Endometrial microvascular endothelial cells (primary cell): ENCODE measurements at regions not wholly inside any gene's neighbourhood (a gene's known extent, or its start where the extent isn't known, plus 50 kb on each side); places are given as distances from the start of the nearest gene placed in this dataset.

ENCODE experiments used
- in situ Hi-C: cut with HindIII; loops from 2 replicates; pipeline ENCODE4 v1.10.0; 2017; ENCODE audit warnings: low sequenced_read_pairs, low pct_unique_long_range_greater_than_20kb; ENCODE audit errors: inconsistent ontology term

DNA sequence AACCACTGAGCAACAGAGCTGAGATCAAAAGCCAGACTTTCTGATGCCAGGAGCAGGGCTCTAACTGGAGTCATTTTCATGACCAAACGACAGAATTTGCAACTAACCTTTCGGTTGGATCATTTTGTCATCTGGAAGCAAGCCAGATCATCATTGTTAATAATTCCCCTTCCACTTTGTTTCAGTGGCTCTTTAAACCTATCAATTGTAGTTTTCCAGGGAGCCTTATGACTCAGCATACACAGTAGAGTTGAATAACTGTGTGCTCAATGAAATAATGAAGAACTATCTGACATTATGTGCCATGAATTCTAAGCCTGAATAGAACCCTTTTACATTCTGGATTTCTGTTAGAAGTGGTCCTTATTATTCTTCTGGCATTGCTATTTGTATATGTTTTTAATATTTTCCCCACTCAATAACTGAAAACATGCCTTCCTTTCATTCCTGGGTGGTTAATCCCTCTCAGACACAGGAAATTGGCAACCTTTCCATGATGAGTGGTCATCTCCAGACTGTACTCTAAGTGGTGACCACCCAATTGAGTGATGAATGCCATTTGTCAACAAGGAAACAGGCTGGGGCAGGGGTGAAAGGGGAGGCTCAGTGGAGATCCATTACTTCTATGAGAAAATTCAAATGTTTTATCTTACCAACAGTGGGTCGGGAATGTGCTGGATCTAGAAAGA, 431.8 kb downstream of the BCOR start:
- in situ Hi-C loops: no loop called here

- in situ Hi-C loops: no loop called here
Observed at GRCh38 chrX:39667191-39667590, 430.6 kb downstream of the BCOR start.

- in situ Hi-C loops: no loop called here
Observed at GRCh38 chrX:39667736-39668482, 429.8 kb downstream of the BCOR start.

DNA sequence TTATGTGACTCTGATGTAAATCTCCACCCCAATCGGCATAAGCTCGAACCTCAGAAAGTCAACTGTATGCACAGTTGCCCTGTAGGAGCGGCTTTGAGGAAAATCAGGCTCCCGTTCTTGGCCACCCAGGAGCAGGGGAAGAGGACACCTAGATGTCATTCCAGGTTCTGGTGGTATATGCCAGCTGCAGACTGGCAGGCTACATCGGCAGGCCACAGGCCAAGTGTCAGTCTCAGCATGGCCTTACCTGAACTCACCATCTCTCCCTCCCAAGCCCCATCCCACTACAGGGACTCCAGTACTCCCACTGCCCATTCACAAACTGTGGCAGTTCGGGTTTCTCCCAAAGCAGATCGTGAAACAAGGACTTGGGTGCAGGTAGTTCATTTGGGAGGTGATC, 428.1 kb downstream of the BCOR start:
- in situ Hi-C loops: no loop called here

- in situ Hi-C loops: no loop called here
Observed at GRCh38 chrX:39670281-39670680, 427.5 kb downstream of the BCOR start.

- in situ Hi-C loops: no loop called here
Observed at GRCh38 chrX:39672405-39672804, 425.4 kb downstream of the BCOR start.

GRCh38 chrX:39674490-39675161, 423.1 kb downstream of the BCOR start:
- in situ Hi-C loops: no loop called here

DNA sequence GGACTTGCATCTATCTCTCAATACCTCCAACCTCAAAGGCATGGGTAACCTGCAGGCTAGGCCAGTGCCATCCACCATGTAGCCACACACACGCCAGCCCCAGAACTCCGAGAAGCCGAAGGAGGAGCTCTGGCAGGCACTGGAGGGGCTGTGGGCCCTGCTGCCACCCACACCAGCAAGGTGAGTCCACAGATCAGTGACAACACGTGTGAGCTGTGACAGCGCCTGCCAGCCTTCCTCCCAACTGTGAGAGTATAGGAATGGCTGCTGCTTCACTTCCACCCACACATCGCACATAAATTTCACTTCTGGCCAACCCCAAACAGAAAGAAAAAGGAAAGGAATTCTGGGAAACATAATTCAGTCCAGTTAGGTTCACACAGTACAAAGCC, 422.6 kb downstream of the BCOR start:
- in situ Hi-C loops: no loop called here

GRCh38 chrX:39675619-39676018, 422.1 kb downstream of the BCOR start:
- in situ Hi-C loops: no loop called here

- in situ Hi-C loops: no loop called here
Observed at GRCh38 chrX:39676434-39676833, 421.3 kb downstream of the BCOR start.

DNA sequence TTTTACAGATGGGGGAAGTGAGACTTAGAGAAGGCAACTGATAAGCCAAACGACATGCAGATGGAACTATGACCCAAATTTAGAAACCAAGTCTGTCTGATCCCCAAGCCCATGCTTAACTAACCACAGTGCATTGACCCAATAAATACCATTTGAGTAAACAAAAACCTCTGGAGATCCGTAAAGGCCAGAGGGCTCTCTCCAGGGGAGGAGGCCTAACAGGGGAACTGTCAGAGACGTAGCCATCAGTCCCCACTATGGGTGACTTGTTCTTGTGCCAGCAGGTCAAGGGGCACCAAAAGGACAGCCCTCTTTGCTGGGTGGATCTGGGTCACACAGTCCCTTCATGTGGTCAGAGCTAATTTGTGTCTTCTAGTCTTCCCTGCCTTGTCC, 420.2 kb downstream of the BCOR start:
- in situ Hi-C loops: no loop called here

DNA sequence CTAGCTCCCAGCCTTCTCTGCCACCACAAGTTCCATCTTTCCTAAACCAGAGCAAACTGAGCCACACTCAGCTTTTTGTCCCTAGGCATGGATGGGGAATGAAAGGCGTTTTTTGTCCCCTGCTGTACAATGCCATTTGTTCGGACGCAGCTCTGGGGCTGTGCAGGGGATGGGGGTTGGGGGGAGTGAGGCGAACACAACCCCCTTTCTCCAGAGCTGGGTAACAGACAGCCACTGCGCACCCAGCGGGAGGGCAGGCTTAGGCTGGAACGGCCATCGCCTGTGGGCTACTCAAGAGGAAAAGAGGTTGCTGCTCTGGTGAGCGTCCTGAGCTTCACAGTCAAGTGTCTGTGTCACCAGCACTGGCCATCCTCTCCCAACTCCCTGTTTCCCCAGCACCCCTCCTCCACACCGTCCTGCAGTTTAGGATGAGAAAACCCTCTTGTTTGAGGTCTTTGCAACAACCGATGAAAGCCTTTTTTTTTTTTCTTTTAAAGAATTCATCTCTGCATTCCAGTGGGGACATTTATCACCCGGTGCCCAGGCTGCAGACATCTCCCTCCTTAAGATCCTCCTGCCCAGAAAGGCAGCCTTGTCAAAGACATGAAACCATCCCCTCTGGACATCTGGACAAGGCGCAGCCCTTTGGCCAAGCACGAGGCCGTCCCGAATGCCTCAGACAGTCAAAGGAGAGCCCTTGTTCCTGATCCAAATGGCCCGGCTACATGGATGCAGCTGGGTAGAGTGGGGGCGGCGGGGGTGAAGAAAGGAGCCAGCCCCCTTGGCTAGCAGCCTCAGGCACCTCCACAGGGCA, 419.6 kb downstream of the BCOR start:
- in situ Hi-C loops: no loop called here

DNA sequence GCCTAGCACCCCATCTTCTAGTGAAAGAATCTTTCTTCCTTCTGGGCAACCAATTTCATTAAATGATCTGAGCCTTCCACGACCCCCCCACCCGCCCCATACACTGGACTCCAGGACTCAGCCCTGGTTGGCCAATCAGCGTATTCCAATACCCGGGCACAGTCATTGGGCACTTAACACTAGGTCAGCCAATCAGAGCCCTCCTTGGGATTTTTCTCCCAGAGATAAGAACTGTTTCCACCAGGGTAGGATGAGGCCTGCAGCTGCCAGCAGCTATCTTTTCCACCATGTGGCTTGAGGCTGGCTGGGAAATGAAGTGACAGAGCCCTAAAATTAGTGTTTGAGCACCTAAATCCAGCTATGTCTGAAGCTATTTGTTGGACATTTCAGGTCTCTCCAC, 418.8 kb downstream of the BCOR start:
- in situ Hi-C loops: no loop called here

DNA sequence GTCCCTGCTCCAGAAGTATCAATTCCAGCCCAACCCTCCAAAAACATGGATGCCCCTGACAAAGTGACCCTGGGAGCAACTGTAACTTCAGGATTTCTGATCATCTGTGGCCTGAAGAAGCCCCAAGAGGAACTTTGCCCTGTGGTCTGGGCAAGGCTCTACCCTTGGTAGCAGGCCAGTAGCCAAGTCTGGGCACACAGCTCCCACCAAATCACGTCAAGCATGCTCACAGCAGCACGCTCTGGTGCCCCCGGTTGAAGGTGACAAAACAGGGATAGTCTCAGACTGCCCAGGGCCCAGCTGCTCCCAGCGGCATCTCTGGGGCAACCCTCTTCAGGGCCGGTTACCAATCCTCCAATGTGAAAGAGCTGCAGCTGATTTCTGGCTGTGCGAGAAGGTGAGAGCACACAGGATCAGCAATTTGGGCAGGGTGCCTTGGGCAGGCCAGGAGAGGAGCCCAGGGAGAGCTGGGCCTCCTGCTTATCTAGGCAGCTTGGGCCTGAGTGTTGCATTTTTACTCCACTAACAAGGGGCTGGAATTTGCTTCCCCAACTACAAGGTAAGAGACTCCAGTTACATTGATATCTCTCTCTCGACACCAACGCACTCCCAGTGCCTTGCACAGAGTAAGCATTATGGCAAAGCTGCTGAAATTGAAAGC, 418.1 kb downstream of the BCOR start:
- in situ Hi-C loops: no loop called here

GRCh38 chrX:39681885-39682284, 415.9 kb downstream of the BCOR start:
- in situ Hi-C loops: no loop called here

DNA sequence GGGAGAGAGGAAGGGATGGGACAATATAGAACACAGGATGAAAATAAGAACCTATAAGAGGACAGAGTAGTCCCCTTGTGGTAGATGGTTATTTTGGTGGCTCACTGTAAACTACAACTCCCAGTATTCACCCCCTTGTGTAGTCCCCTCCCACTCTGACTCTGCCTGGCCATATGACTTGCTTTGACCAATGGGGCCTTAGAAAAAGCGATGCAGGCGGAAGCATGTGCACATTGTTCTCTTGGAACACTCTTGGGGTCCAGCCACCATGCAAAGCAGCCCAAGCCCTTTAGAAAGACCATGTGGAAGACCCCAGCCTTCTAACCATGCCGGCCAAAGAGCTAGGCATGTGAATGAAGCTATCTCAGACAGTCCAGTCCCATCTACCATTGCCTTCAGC, 415.0 kb downstream of the BCOR start:
- in situ Hi-C loops: no loop called here

- in situ Hi-C loops: no loop called here
Observed at GRCh38 chrX:39688219-39688575, 409.6 kb downstream of the BCOR start.

- in situ Hi-C loops: no loop called here
Observed at GRCh38 chrX:39688576-39689375, 409.0 kb downstream of the BCOR start.
